ENCODE measurements at regions not wholly inside any gene's neighbourhood (a gene's known extent, or its start where the extent isn't known, plus 50 kb on each side); places are given as distances from the start of the nearest gene placed in this dataset.

- TF ChIP-seq CTCF (conservative IDR thresholded peaks at IDR 0.05; ENCODE audit: low read depth in 2 of 2) = no peak
- no peak for TF ChIP-seq REST (IDR thresholded peaks at IDR 0.05; ENCODE audit: unreplicated experiment)
- no peak for TF ChIP-seq POLR2AphosphoS5 (IDR thresholded peaks at IDR 0.05; ENCODE audit: low read depth)
- no peak for TF ChIP-seq EZH2phosphoT487 (IDR thresholded peaks at IDR 0.05; ENCODE audit: unreplicated experiment)
- TF ChIP-seq CREB1 (CRISPR knock-in tag; IDR thresholded peaks at IDR 0.05; ENCODE audit: low read depth) = no peak
Measured at GRCh38 chr18:39802648-39803229, 2152.3 kb upstream of the PIK3C3 start.

All from GM23338 (cell line).